Muscle layer of colon (tissue), 2 donors: ENCODE measurements at regions not wholly inside any gene's neighbourhood (a gene's known extent, or its start where the extent isn't known, plus 50 kb on each side); places are given as distances from the start of the nearest gene placed in this dataset.
A peak's percentile ranks its signal among the peaks of the same experiment; 100 is the strongest.

ENCODE experiments used
- H3K27ac ChIP-seq: one replicate; pipeline ENCODE4 v1.7.0; 2013; ENCODE audit warnings: low read depth, mild to moderate bottlenecking, low read length, moderate library complexity
- H3K27me3 ChIP-seq, 2 donors: one replicate each; pipeline ENCODE4 v1.7.0; 2013; ENCODE audit warnings: low read length in 2 of 2, mild to moderate bottlenecking in 2 of 2; ENCODE audit not compliant: insufficient read depth in 2 of 2, control insufficient read depth in 1 of 2
- H3K36me3 ChIP-seq: one replicate; pipeline ENCODE4 v1.7.0; 2013; ENCODE audit warnings: mild to moderate bottlenecking, low read length; ENCODE audit not compliant: insufficient read depth
- H3K4me1 ChIP-seq: one replicate; pipeline ENCODE4 v1.7.0; 2013; ENCODE audit warnings: mild to moderate bottlenecking, low read length; ENCODE audit not compliant: insufficient read depth
- H3K4me3 ChIP-seq, 2 donors: one replicate each; pipeline ENCODE4 v1.7.0; 2013; ENCODE audit warnings: low read length in 2 of 2, low read depth in 1 of 2, mild to moderate bottlenecking in 1 of 2, moderate library complexity in 1 of 2
- H3K9ac ChIP-seq: one replicate; pipeline ENCODE4 v1.7.0; 2013; ENCODE audit warnings: low read length
- H3K9me3 ChIP-seq: one replicate; pipeline ENCODE4 v1.7.0; 2013; ENCODE audit warnings: mild to moderate bottlenecking, low read length
- donor health status: abdominal sarcoma.
- donor health status: Adenocarcinoma of cecum.

DNA sequence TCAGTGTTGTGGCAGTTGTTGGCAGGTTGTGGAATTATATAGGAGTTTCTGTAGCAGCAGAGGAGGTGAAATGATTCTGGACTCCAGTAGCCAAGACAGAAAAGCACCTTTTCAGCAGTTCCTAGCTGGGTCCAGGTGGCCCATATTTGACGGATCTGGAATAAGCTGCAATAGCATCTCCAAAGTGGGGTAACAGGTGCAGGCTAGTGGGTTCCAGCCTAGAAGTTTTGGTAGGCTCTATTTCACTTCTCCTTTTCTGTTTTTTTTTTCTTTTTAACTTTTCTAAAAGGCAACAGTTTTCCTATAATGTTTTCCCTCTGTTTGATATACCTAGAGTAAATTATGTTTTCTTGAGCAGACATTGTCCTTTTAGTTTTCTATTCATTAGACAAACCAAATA lies 392.5 kb downstream of the C4orf33 start:
- Histone ChIP-seq H3K4me3 (no peak overlapping the region), H3K36me3 (no peaks in the 10 kb centered on the region), H3K9me3 (no peaks in the 10 kb centered on the region), H3K27ac (no peak overlapping the region), H3K27me3 (no peaks in the 10 kb centered on the region), H3K4me1 (no peaks in the 10 kb centered on the region), H3K9ac (no peak overlapping the region)

DNA sequence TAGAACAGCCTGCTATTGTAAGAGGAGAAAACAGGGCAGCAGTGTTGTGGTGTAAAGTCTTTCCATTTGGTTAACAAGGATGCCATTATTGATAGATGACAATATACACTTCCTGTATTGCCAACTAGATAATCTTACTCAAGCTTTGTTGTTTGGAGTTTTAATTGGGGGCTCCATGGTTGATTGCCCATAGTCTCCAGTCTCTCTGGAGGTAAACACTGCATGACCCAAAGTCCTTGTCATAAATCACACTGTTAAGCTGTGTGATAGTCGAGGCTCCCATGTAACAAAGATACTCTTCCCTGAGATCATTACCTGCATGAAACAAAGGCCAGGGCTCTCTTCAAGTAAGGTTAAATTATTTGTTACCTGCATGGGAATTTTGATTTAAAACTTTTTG lies 394.6 kb downstream of the C4orf33 start:
- no peaks in the 10 kb centered on the region for H3K4me1 ChIP-seq
- no peak overlapping the region for H3K27ac ChIP-seq
- H3K9me3 ChIP-seq: no peaks in the 10 kb centered on the region
- H3K27me3 ChIP-seq: no peaks in the 10 kb centered on the region
- no peak overlapping the region for H3K9ac ChIP-seq
- H3K36me3 ChIP-seq: no peaks in the 10 kb centered on the region
- no peak overlapping the region for H3K4me3 ChIP-seq

DNA sequence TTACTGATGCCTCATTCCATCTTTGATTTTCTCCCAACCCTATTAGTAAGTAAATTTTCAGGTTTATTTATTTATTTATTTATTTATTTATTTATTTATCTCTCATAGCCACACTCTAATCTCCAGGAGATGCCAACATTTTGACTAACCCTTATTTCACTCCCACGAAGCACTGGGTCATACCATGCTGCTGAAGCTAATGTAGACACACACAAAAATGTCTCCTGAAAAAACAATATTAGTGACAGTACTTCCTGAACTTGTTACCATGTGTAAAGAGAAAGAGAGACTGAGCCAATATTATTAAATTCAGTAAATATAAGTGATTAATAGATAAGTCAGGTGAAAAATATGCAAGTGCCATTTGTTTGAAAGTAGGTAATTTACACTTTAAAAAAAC lies 402.7 kb downstream of the C4orf33 start:
- Histone ChIP-seq H3K27me3 (no peaks in the 10 kb centered on the region), H3K27ac (no peak overlapping the region), H3K4me1 (no peaks in the 10 kb centered on the region), H3K4me3 (no peak overlapping the region), H3K9me3 (no peaks in the 10 kb centered on the region), H3K9ac (no peak overlapping the region), H3K36me3 (no peaks in the 10 kb centered on the region)

DNA sequence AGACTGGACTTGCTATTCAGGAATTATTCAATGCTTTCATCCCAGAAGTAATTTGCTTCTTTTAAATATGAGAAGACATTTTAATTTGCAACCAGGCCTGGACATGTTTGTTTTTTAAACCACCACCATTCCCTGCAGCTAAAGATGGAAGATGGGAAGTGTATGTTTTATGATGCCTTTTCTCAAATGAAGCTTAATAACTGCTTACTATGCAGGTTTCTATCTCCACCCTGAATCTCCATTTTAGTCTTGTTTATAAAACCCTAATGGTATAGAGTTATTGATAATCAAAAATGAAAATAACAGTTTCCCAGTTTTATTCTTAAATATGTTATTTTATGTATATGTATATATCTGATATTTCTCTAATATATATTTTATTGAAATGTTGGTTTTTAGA lies 418.9 kb downstream of the C4orf33 start:
- Histone ChIP-seq H3K4me3 (no peak overlapping the region), H3K36me3 (no peaks in the 10 kb centered on the region), H3K27ac (no peak overlapping the region), H3K27me3 (no peaks in the 10 kb centered on the region), H3K9ac (no peak overlapping the region), H3K9me3 (no peaks in the 10 kb centered on the region), H3K4me1 (no peaks in the 10 kb centered on the region)

DNA sequence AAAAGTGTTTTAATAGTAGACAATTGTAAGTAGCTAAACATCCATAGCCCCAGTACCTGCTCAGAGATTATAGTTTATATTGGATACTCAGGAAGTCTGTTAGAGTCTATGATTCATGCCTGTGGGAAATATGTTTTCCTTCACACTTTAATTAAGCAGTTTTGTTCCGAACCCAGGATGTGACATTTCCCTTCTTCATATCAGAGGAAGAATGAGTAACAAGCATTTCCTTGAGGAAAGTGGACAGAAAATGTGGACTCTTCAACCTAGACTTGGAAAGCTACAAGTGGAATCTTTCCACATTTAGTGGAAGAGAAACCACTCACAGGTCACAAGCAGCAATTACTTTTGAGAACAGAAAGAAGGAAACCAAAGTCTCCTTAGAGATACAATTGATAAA lies 419.4 kb downstream of the C4orf33 start:
- Histone ChIP-seq H3K27ac (no peak overlapping the region), H3K36me3 (no peaks in the 10 kb centered on the region), H3K9ac (no peak overlapping the region), H3K9me3 (no peaks in the 10 kb centered on the region), H3K4me1 (no peaks in the 10 kb centered on the region), H3K4me3 (no peak overlapping the region), H3K27me3 (no peaks in the 10 kb centered on the region)

DNA sequence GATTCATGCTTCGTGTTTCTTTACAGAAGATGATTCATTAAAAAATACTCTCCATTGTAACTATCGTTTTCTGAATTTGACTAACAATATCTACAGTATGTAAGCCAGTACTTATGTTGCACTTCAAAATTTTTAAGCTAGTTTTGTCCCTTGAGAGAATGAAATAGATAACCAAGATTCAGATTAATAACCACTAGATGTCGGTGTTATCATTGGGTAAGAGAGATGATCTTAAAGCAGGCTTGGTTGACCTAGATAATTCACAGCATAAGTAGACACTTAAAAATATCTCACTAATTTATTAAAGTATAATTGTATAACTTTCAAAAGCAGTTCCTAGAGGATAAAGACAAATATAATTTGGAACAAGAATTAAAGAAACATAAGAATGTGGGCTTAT lies 430.9 kb downstream of the C4orf33 start:
- no peak overlapping the region for H3K9ac ChIP-seq
- H3K4me3 ChIP-seq: no peak overlapping the region
- no peaks in the 10 kb centered on the region for H3K9me3 ChIP-seq
- H3K4me1 ChIP-seq: no peaks in the 10 kb centered on the region
- H3K27ac ChIP-seq: no peak overlapping the region
- H3K27me3 ChIP-seq: no peaks in the 10 kb centered on the region
- no peaks in the 10 kb centered on the region for H3K36me3 ChIP-seq

DNA sequence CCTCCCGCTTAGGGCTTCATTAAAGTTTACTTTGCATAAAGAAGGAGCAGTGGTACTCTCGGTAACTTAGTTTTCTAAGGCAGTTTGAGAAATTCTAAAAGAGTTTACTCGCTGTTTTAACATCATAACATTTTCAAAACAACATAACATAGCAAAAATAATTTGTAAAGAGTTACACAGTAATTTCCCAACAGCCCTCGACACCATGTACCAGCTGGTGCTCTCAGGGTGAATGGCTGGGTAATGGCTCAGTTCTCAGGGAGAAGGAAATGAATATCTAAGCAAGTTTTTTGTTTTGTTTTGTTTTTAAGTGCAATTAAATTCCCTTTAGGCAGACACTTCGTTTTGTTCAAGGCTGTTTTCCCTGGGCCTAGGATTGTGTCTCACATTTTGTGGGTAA lies 435.3 kb downstream of the C4orf33 start:
- Histone ChIP-seq H3K4me3 (no peak overlapping the region), H3K36me3 (no peaks in the 10 kb centered on the region), H3K27ac (no peak overlapping the region), H3K27me3 (no peaks in the 10 kb centered on the region), H3K9me3 (no peaks in the 10 kb centered on the region), H3K4me1 (no peaks in the 10 kb centered on the region), H3K9ac (no peak overlapping the region)

DNA sequence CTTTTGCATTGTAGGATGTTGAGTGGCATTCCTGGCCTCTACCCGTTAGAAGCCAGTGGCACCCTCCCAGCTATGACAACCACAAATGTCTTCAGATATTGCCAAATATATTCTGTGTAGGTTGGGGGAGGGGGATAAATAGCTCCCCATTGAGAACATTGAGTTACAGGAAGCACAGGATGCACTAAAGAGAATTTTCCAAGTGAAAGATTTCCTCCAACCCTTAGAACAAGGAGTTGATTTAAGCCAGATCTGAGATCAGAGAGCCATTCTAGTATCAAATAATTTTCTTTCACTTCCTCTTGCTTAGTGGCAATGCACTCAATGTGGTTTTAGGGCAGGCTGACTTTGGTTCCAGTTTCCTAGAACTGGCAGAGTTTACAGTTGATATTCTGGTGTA lies 436.6 kb downstream of the C4orf33 start:
- Histone ChIP-seq H3K4me3 (no peak overlapping the region), H3K27ac (no peak overlapping the region), H3K9me3 (no peaks in the 10 kb centered on the region), H3K9ac (no peak overlapping the region), H3K27me3 (no peaks in the 10 kb centered on the region), H3K36me3 (no peaks in the 10 kb centered on the region), H3K4me1 (no peaks in the 10 kb centered on the region)

DNA sequence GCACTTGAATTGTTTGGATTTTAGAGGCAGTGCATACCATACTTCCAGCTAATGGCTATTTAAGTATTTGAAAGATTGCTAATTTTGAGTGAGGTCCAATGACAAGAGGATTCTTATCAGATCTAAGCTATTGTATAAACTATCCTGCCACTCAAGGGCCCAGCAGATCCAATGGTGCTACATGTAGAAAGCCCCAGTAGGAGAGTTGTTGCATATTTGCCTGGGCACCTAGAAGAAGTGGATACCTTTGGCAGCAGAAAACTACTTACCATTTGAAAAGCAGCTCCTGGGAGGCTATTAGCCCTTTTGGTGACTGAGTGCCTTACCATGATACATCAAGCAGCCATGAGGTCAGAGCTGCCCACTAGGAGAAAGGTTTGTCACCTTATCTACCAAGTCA lies 447.3 kb downstream of the C4orf33 start:
- H3K4me3 ChIP-seq: no peak overlapping the region
- no peaks in the 10 kb centered on the region for H3K27me3 ChIP-seq
- H3K9ac ChIP-seq: no peak overlapping the region
- H3K4me1 ChIP-seq: peaks cover 6% of the 10 kb centered on the region
- no peaks in the 10 kb centered on the region for H3K9me3 ChIP-seq
- H3K36me3 ChIP-seq: no peaks in the 10 kb centered on the region
- no peak overlapping the region for H3K27ac ChIP-seq

DNA sequence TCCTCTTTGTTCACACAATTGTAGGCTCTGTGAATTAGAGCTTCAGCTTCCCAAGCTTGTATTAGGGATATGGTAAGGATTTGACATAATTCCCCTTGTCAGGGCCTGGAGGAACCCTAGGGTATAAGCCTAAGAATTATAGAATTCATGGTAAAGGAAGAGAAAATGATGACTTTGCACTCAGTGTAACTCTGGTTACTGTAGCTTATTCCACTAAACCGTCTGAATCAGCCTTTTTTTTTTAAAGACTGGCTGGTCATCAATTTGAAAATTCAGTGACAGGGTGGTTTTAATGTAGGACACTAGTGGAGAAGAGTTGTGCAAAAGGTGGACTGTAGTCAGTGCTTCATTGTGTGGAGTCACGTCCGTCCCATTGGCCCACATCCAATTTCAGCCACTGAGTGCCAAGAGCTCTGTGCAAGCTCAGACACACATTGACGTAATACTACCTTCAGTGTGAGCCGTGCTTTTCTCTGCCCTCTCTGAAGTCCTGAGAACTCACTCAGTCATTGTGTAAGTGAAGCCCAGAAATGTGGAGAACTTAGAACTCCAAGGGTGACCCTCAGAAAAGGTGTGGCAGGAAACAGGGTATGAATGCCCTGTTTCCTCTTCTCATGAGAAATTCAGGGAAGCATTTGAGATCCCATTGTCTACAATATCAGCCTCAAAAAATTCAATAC lies 449.8 kb downstream of the C4orf33 start:
- peak overlapping the region; percentile 3 for H3K27ac ChIP-seq
- peaks cover 6% of the 10 kb centered on the region for H3K4me1 ChIP-seq
- H3K9ac ChIP-seq: no peak overlapping the region
- H3K36me3 ChIP-seq: no peaks in the 10 kb centered on the region
- H3K27me3 ChIP-seq: no peaks in the 10 kb centered on the region
- H3K9me3 ChIP-seq: no peaks in the 10 kb centered on the region
- no peak overlapping the region for H3K4me3 ChIP-seq

DNA sequence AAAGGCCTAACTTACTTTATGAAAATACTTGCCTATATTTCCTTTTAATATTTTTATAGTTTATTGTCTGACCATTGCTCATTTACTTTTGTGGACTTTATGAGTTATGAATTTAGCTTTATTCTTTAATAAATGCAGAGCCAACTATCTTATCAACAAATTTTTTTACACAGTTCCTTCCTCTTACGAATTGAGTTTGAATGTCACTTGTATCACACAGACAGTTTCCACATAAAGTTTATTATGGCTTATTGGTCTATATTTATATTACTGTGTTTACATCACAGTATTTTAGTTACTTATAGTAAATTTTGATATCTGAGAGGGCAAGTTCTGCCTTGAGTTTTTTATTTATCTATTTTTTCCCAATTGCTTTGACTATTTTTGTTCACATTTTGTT lies 450.6 kb downstream of the C4orf33 start:
- Histone ChIP-seq H3K9ac (no peak overlapping the region), H3K36me3 (no peaks in the 10 kb centered on the region), H3K4me1 (peaks cover 6% of the 10 kb centered on the region), H3K4me3 (no peak overlapping the region), H3K27me3 (no peaks in the 10 kb centered on the region), H3K27ac (no peak overlapping the region), H3K9me3 (no peaks in the 10 kb centered on the region)

DNA sequence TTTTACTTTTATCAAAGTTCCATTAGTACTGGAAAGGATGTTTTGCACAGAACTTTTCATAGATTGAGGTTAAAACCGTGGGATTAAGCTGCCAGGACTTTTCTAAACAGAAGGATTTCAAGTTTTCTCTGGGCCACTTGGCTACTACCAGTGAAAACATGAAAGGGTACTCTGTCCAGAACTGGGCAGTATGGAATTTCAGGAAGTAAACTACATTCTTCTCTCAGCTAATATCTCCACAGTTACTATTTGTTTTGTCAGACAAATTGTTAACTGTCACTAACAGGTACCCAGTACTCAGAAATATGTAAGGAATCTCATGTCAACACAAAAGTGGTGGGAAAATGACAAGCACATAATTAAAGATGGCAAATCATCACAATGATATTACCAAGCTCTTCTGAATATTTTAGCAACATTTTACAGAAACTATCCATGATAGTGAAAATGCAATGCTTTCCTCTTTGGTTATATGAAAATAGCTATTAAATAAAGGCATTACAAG lies 454.4 kb downstream of the C4orf33 start:
- no peaks in the 10 kb centered on the region for H3K9me3 ChIP-seq

More for the DNA sequence above, 454.4 kb downstream of the C4orf33 start:
- no peak overlapping the region for H3K4me3 ChIP-seq
- no peak overlapping the region for H3K27ac ChIP-seq
- H3K9ac ChIP-seq: no peak overlapping the region
- H3K36me3 ChIP-seq: no peaks in the 10 kb centered on the region
- no peaks in the 10 kb centered on the region for H3K27me3 ChIP-seq
- H3K4me1 ChIP-seq: peaks cover 6% of the 10 kb centered on the region
